NT2/D1 (cell line): ENCODE measurements at regions not wholly inside any gene's neighbourhood (a gene's known extent, or its start where the extent isn't known, plus 50 kb on each side); places are given as distances from the start of the nearest gene placed in this dataset.

Source experiments
- DNase-seq: peaks from one replicate; pipeline ENCODE4 v3.0.0-alpha.2; 2011; ENCODE audit warnings: low read depth, low spot score
- H3K27me3 ChIP-seq: 2 replicates; pipeline ENCODE4 v1.6.0; 2011; ENCODE audit warnings: mild to moderate bottlenecking; ENCODE audit not compliant: insufficient read length, insufficient read depth
- H3K36me3 ChIP-seq: 2 replicates; pipeline ENCODE4 v1.6.1; 2011; ENCODE audit warnings: mild to moderate bottlenecking, low read length, mixed read lengths; ENCODE audit not compliant: insufficient read depth, insufficient read length
- H3K4me1 ChIP-seq: 2 replicates; pipeline ENCODE4 v1.5.1; 2011; ENCODE audit not compliant: insufficient read depth, insufficient read length
- H3K4me3 ChIP-seq: 2 replicates; pipeline ENCODE4 v1.5.1; 2011; ENCODE audit warnings: low read depth; ENCODE audit not compliant: insufficient read length
- H3K9ac ChIP-seq: 2 replicates; pipeline ENCODE4 v1.6.0; 2011; ENCODE audit warnings: low read depth; ENCODE audit not compliant: insufficient read length
- H3K9me3 ChIP-seq: 2 replicates; pipeline ENCODE4 v1.5.1; 2011; ENCODE audit warnings: mild to moderate bottlenecking, low read length; ENCODE audit not compliant: insufficient read depth
- SUZ12 ChIP-seq: IDR thresholded peaks from 2 replicates; pipeline ENCODE4 v1.6.1; 2011; ENCODE audit not compliant: insufficient read length, insufficient read depth; ENCODE audit errors: extremely low read depth
- YY1 ChIP-seq: IDR thresholded peaks from 2 replicates; pipeline ENCODE4 v1.6.1; 2011; ENCODE audit not compliant: insufficient read length, insufficient read depth
- ZNF274 ChIP-seq: IDR thresholded peaks from 2 replicates; pipeline ENCODE4 v1.6.1; 2011; ENCODE audit warnings: mild to moderate bottlenecking, low read depth, low read length

DNA sequence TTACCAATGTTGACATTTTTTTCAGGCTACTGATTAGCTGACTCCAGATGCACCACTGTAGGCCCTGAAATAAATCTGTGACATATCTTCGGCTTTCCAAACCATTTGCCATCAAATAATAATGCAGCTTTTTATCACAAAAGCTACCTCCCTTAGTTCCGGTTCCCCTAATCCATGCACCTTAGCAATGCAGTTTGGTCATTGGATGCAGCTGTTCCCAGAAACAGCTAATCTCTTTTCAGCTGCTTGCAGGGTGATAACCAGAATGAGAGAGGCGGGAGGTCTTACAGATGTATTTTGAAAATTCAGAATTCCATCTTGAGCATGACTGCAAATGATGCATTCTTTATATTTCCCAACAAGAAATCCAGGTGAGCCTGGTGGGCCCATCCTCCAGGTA is 646.2 kb downstream of the SOX5 start:
- Histone ChIP-seq H3K9ac (no peak overlapping the region), H3K9me3 (no peaks in the 10 kb centered on the region; the same call in 1 of the 2 replicates), H3K36me3 (no peaks in the 10 kb centered on the region), H3K27me3 (no peaks in the 10 kb centered on the region), H3K4me1 (no peaks in the 10 kb centered on the region), H3K4me3 (no peak overlapping the region)
- no peak for DNase-seq
- TF ChIP-seq YY1 = no peak
- no peak for TF ChIP-seq ZNF274
- TF ChIP-seq SUZ12 = no peak

- TF ChIP-seq YY1 (no peak), ZNF274 (no peak)
- Histone ChIP-seq H3K27me3 (no peaks in the 10 kb centered on the region), H3K9ac (no peak overlapping the region), H3K9me3 (no peaks in the 10 kb centered on the region; the same call in 1 of the 2 replicates), H3K4me3 (no peak overlapping the region), H3K36me3 (no peaks in the 10 kb centered on the region), H3K4me1 (no peaks in the 10 kb centered on the region)
- DNase-seq = no peak
Measured at GRCh38 chr12:23303821-23304220, 645.6 kb downstream of the SOX5 start.

GRCh38 chr12:23333938-23334337 is 615.5 kb downstream of the SOX5 start:
- TF ChIP-seq SUZ12 = no peak
- no peak for TF ChIP-seq ZNF274
- no peak for TF ChIP-seq YY1
- Histone ChIP-seq H3K4me3 (no peak overlapping the region), H3K27me3 (no peaks in the 10 kb centered on the region), H3K9ac (no peak overlapping the region), H3K4me1 (no peaks in the 10 kb centered on the region), H3K9me3 (no peaks in the 10 kb centered on the region), H3K36me3 (no peaks in the 10 kb centered on the region)
- no peak for DNase-seq

GRCh38 chr12:23335593-23335992 is 613.9 kb downstream of the SOX5 start:
- H3K9me3 ChIP-seq = no peaks in the 10 kb centered on the region
- no peaks in the 10 kb centered on the region for H3K27me3 ChIP-seq
- H3K9ac ChIP-seq = no peak overlapping the region
- no peaks in the 10 kb centered on the region for H3K36me3 ChIP-seq
- TF ChIP-seq SUZ12 (no peak), YY1 (no peak), ZNF274 (no peak)
- H3K4me3 ChIP-seq = no peak overlapping the region
- H3K4me1 ChIP-seq = no peaks in the 10 kb centered on the region
- DNase-seq = no peak

DNA sequence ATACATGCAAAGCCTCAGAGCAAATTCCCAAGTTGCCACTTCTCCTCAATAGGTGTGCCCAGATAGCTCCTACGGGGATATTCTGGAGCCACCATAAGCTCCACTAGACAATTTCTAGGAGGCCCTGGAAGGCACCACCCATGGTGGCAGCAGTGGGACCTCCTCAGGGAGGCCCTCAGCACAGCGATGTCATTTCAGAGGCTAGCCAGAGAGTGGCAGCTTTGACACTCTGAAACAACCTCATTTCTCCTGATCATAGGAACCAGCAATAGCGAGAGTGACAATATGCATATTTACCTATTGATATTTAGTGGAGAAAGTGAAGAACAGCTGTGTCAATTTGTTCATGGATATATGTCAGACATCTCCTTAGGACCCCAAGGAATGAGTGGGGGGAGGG is 612.3 kb downstream of the SOX5 start:
- no peak for DNase-seq
- TF ChIP-seq SUZ12 (no peak), ZNF274 (no peak), YY1 (no peak)
- H3K9me3 ChIP-seq = no peaks in the 10 kb centered on the region
- H3K9ac ChIP-seq = no peak overlapping the region
- no peaks in the 10 kb centered on the region for H3K4me1 ChIP-seq
- no peak overlapping the region for H3K4me3 ChIP-seq
- no peaks in the 10 kb centered on the region for H3K36me3 ChIP-seq
- H3K27me3 ChIP-seq = no peaks in the 10 kb centered on the region

DNA sequence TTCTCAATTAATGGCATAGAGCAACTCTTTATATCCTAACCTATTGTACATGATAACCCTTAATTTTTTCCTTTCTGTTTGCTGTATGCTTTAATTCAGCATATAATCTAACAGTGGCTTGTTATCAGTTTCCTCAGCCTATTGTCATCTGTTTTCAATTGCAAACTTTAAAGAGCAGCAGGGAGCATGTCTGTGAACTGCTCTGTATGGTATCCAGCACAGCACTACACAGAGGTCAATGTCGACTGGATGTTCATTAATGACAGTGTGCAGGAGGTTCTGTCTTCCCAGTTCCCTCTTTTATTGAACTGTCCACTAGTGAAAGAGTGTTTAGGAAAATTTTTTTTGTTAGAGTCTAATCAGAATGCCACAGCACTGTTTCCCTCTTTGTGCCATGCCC is 609.1 kb downstream of the SOX5 start:
- H3K9me3 ChIP-seq = no peaks in the 10 kb centered on the region
- H3K4me3 ChIP-seq = no peak overlapping the region
- H3K4me1 ChIP-seq = no peaks in the 10 kb centered on the region
- no peaks in the 10 kb centered on the region for H3K36me3 ChIP-seq
- no peaks in the 10 kb centered on the region for H3K27me3 ChIP-seq
- TF ChIP-seq YY1 (no peak), SUZ12 (no peak), ZNF274 (no peak)
- DNase-seq = no peak
- no peak overlapping the region for H3K9ac ChIP-seq

- Histone ChIP-seq H3K27me3 (no peaks in the 10 kb centered on the region), H3K4me3 (no peak overlapping the region), H3K36me3 (no peaks in the 10 kb centered on the region), H3K9ac (no peak overlapping the region), H3K9me3 (no peaks in the 10 kb centered on the region), H3K4me1 (no peaks in the 10 kb centered on the region)
- TF ChIP-seq ZNF274 (no peak), YY1 (no peak), SUZ12 (no peak)
- no peak for DNase-seq
Measured at GRCh38 chr12:23342407-23342806, 607.1 kb downstream of the SOX5 start.

- H3K9ac ChIP-seq = no peak overlapping the region
- H3K27me3 ChIP-seq = no peaks in the 10 kb centered on the region
- H3K9me3 ChIP-seq = no peaks in the 10 kb centered on the region
Measured at GRCh38 chr12:23349564-23349963, 599.9 kb downstream of the SOX5 start.

More at GRCh38 chr12:23349564-23349963, 599.9 kb downstream of the SOX5 start:
- H3K4me1 ChIP-seq = no peaks in the 10 kb centered on the region
- TF ChIP-seq SUZ12 (no peak), ZNF274 (no peak)
- no peak for DNase-seq
- H3K36me3 ChIP-seq = no peaks in the 10 kb centered on the region
- H3K4me3 ChIP-seq = no peak overlapping the region
